ENCODE measurements at regions not wholly inside any gene's neighbourhood (a gene's known extent, or its start where the extent isn't known, plus 50 kb on each side); places are given as distances from the start of the nearest gene placed in this dataset.

- TF ChIP-seq CTCF (IDR thresholded peaks at IDR 0.05; ENCODE audit: insufficient read depth, low read length) (no peak), SPI1 (IDR thresholded peaks at IDR 0.05; ENCODE audit: borderline replicate concordance, low read depth) (no peak), POLR2AphosphoS5 (IDR thresholded peaks at IDR 0.05; ENCODE audit: low read depth) (no peak), REST (IDR thresholded peaks at IDR 0.05; ENCODE audit: insufficient replicate concordance, low read depth) (no peak), GABPA (IDR thresholded peaks at IDR 0.05; ENCODE audit: low read depth) (no peak)
Observed at GRCh38 chr12:69015017-69015416, 82.0 kb upstream of the CPM start.
